ENCODE measurements at regions not wholly inside any gene's neighbourhood (a gene's known extent, or its start where the extent isn't known, plus 50 kb on each side); places are given as distances from the start of the nearest gene placed in this dataset.

DNA sequence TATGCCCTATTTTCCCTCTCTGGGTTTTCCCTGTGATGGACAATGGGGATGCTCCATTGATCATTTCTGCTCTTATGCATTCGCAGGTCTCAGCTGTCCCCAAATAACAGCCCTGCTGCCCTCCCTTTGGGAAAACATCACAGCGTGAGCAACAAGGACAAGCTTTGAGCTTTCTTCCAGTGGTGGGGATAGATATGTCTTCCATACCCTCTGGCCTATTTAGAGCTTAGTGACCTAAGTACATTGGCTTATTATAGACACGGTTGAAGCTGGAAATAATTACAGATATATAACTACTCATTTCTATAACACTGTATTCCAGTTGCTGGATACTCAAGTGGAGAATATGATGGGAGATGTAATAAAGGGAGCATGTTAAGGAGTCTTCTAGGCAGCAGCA lies 304.3 kb upstream of the MGAT5 start:
- DNase-seq, result no peak

DNA sequence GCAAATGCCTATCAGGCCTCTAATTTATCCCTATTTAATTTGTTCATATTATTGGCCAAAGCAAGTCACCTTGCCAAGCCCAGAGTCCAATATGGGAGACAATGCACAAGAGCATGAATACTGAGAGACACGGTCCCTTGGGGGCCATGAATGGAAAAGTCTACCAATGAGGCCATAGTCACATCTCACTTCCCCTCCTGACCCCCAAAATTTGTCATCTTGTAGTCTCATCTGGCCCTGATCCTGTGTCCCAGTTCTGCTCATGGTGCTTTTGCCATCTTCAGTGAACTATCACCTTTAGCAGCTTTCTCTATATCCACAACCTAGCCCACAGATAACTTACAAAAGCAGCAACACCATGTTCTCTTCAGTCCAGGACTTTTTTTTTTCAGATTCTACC lies 302.7 kb upstream of the MGAT5 start:
- no peak for DNase-seq

DNA sequence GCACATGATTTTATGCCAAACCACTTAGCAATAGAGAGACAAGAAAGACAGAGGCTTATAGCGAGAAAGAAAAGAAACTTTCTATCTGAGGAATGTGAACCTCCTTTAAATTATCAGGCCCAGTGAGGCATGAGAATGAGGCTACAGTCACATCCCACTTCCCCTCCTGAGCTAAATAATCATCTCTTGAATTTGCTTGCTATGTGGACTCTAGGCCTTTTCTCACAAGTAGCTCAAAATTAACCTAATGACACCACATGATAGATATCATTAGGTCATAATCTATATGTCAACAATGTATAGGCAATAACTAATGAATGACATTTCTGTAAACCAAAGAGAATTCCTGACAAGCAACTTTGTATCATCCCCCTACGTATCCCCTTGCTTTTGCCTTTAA lies 301.5 kb upstream of the MGAT5 start:
- DNase-seq, result no peak

DNA sequence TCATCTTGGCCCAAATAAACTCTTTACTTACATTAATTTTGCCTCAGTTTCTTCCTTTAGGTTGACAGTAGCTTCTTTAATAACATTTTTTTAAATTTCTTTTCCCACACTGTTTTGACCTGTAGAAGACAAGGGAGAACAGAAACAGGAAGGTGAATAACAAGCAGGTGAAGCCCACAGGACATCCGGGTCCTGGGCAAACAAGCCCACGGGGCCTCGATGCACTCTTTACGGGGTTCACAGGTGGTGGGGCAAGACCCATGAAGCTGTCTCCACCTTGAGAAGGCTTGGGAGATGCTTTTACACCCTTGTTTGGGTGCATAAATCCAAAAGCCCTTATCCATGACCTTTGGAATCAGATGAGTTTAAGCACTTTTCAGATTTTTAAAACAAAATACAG lies 301.0 kb upstream of the MGAT5 start:
- DNase-seq, result no peak

DNA sequence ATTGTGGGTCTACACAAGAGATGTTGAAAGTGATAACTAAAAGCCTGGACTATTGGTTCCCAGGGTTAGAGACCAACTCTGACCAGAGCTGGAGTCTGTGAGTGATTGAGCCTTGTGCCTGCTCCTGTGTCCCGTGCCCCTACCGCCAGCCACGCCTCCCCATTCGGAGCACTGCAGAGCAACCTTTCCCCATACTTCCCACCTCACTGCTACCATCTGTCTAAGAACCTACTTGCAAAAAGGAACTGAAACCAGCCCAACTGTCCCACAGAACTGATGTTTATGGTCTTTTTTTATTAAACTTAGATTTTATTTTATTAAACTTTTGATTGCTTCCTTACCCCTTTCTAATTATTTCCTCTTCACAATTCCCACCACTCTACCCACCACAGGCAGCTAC lies 300.3 kb upstream of the MGAT5 start:
- no peak for DNase-seq

DNA sequence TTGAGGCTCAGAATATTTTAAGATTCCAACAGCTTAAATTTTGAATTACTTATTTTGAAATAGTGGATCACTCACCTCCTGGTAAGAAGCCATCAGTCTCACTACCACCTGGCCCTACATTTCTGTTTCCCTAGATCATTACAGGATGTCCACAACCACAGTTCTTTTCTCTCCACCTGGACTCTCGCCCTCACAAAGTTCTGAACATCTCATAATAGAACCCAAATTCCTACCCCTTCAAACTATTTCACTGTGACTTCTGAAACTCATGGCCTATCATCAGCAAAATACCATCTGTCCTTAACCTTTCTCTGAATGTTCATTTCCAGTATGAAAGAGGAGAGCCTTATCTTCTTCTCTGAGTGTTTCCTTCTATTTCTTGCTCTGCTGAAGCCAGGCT lies 299.2 kb upstream of the MGAT5 start:
- no peak for DNase-seq

DNA sequence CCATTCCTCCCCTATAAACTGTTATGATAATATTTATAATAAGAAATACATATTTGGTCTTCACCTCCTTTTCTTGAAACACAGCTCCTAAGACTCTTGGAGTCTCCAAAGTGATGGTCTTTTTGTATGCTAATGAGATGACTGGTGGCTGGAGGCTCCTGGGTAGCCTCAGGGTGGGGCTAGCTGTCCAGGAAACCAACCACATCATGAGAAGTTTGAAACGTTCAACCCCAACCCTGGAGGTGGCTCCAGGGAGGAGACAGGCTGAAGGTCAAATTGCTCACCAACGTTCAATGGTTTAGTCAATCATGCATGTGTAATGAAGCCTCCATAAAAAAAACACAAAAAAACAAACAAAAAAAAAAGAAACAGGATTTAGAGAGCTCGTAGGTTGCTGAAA lies 298.7 kb upstream of the MGAT5 start:
- no peak for DNase-seq

DNA sequence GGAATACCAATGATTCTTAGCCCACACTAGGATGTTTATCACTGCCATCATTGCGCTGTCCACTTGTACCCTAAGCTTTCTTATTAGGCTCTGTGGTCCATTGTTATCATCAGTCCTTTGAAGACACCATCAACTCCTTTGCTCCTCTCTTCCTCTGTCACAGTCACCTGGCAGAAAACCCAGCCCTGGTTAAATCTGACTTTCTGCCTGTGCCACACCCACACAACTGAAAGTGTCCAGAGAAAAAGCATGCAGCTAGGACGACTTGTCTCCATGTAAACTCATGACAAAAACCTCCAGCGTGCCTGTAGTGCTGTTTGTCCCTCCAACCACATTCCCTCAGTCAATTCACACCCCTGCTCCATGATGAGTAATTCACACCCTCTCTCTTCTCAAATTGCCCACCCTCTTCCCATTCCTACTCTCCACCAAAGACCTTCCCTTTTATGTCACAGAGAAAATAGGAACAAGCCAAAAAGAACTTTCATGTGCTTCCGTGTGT lies 297.4 kb upstream of the MGAT5 start:
- DNase-seq, result no peak

DNA sequence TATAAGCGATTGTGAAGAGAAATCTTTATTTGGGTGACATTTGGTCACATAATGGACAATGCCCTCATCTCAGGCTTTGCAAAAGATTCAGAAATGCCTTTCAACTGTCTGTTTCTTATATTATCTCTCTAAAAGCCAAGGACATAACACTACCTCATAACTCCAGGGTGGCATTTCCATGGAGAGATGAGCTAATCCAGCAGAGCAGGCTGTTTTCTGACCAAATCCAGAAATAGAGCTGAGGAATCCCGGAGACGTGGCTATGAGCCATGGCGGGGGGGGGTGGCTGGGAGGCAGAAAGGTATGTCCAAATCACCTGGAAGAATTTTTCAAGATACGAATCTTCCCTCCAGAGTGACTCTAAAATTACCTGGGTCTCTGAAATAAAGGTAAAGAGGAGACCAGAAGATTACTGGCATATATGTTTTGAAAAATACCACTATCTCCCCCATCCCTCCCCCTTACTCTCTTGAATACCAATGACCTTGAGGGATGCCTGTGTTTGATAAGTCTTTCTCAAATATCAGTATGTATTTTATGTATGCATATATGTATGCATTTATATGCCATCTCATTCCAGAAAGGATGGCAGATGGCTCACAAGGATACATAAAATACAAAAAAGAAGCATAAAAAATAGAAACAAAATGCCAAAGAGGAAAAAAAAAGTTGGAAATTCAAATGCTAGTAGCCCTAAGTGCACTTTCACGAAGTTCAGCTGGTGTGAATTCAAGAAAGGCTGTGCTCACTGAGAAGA lies 296.0 kb upstream of the MGAT5 start:
- no peak for DNase-seq

DNA sequence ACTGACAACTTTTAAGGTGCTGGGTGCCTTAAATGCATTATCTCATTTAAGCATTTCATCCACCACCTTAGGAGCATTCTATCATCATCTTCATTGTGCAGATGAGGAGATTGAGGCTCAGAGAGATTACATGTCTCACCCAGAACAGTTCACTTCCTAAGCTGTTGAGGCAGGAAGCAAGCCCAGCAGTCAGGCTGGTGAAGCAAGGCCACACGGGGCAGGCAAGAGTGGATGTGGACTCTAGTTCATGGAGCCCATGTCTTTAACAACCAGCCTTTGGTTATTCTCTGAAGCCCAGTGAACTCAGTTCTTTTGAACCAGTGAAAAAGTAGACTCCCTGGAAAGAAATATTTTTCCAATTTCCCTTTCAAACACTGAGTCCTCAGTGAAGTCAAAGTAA lies 294.8 kb upstream of the MGAT5 start:
- no peak for DNase-seq

DNA sequence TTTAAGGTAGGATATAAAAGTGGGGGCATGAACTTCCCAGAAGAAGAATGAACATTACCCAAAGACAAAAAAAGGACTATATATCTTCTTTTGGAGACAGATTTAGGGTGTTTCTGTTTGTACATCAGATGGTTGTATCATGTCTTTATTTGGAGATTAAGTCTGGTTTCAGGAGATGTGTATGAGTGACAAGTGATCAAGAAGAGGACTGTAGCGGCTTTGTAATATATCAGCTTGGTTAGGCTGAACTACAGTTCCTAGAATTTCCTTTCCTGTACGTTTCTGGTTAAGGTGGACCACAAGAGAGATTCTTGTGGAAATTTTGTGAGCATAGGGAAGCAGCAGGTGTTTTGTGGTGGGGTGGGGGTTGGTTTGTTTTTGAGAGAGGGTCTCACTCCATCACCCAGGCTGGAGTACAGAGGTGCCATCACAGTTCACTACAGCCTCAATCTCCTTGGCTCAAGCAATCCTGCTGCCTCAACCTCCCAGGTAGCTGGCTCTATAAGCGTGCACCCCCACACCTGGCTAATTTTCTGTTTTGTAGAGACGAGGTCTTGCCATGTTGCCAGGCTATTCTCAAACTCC lies 287.1 kb upstream of the MGAT5 start:
- no peak for DNase-seq

DNA sequence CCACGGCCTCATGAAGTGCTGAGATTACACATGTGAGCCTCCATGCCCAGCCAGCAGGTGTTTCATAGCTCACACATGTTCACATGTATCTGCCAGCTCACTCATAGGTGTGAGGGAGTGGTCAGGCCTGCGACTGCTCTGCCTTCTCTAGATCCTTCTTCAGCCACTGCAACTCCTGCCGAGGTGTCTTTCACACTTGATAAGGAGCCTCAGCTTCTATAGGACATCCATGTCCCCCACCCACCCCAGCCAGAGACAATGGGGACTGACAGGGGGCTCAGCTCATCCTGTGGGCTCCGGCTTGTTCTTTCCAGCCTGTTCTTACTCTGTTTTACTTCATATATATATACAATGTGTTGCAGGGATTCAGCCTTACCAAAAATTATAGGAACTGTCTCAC lies 286.5 kb upstream of the MGAT5 start:
- no peak for DNase-seq

DNA sequence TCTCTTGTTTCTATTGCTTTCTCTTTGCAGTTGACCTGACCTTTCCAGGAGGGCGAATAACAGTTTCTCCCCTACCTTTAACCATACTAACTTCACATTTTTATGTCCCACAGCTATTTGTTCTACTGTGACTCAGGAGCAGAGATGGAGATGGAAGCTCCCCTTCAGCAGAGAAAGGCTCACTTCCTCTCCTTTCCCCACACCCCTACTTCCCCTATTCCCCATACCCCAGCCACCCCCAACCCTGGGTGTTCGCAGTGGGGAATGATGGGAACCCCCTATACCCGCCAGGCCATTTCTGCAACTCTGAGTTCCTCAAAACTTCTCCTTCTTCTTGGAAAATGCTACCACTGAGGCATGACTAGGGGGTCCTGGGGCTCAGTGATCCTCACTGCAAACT lies 285.4 kb upstream of the MGAT5 start:
- DNase-seq, result no peak

DNA sequence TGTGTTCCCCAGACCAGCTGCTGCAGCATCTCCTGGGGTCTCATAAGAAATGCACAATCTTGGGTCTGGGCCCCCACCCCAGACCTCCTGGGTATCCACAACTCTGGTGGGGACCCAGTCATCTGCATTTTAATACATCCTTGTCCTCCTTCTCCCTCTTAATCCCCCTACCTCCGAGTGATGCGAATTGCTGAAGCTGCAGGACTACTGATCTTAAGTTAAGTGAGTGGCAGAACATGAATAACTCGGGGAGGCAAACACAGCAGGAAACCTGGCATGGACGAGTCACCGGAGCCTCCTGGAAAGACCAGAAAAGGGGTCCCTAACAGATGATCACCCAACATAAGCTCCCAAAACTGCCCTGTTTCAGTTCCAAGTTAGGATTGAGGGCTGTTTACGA lies 283.2 kb upstream of the MGAT5 start:
- DNase-seq, result no peak

DNA sequence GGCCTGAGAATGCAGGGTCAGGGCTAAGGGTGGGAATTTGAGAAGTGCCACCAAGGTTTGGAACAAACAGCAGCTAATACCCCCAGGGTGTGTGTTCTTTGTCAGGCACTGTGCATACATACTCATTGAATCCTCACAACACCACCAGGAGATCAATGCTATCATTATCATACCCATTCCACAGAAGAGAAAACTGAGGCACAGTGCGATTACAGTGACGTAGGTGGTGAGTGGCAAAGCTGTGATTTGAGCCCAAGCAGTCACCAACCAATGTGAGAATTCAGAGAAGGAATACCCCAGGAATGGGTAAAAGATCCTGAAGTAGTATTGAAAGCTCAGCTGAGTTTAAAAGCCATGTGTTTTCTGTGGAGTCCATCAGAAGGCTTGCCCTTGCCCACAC lies 281.6 kb upstream of the MGAT5 start:
- no peak for DNase-seq

DNA sequence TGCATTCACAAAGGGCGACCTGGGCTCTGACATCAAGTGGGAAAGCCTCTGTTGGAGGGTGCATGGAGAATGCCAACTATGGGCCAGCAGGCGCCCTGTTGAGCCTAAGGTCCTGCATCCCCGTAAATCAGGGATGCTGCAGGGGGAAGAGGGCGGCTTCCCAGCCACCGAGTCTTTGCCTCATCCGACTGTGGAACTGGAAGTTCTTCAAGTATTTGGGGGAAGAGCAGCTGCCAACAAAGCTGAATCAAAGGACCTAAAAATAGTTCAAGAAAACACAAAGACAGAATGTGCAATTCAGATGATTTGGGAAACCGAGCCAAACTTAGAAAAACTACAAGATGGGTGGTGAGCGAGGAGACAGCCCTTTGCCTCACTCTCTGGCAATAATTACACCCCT lies 281.1 kb upstream of the MGAT5 start:
- DNase-seq, result no peak

DNA sequence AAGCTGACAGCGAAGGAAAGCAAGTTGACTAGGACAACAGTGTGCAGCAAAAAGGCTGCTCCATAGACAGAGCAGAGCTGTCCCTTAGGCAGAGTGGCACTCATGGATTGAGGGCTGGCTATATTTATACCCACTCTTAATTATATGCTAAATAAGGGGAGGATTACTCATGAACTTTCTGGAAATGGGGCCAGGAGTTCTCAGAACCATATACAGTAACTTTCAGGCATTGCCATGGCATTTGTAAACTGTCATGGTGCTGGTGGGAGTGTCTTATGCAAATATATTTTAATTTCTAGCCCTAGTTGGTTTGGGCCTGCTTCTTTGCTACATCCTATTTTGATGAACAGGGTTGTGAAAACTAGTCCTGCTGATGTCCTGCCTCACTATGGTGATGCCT lies 279.5 kb upstream of the MGAT5 start:
- DNase-seq, result no peak

DNA sequence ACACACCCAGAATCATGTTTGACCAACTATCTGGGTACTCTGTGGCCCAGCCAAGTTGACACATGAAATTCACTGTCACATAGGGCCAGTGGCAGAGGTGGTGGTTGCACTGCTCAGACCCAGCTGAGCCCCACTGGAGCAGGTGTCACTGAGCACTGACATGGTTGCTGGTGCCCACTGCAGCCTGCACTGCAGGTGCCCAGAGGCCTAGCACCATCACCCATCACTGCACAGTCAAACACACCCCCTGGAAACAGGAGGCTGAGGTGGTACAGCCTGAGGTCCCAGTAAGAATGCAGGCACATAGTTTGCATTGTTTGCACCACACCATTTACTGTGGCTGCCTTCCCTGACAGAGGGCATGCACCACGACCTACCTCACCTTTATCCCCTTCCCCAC lies 278.7 kb upstream of the MGAT5 start:
- no peak for DNase-seq

DNA sequence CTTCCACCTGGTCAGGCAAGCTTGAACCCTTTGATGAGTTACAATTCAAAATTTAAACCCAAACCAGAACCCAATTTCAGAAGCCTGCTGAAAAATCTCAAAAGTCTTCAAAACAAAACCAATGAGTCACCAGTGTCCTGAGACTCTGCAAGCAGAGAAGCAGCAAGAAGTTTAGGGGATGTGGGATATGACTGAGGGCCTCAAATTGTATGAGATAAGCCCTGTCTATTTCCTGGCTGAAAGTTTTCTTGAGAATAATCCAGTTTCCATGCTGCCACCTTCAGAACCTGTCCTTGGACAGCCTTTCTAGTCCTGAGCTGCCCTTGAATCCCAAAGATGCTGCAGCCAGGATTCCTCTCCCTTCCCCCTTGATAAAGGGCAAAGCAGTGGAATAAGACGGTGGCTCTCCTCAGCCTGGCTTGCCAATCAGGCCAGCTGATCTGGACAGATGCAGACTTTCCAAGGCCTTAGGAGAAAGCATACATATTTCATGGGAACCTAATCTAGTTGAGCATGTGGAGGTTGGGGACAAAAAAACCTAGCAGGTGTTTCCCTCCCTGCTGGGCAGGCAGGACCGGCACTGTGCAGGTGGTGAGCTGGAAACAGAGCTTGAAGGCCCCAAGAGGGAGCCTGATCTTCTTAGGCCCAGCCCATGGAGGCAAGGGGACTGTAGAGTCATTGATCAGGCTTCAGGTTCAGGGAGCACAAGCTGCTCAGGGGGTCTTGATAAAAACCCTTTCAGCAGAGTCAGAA lies 278.0 kb upstream of the MGAT5 start:
- DNase-seq, result no peak

DNA sequence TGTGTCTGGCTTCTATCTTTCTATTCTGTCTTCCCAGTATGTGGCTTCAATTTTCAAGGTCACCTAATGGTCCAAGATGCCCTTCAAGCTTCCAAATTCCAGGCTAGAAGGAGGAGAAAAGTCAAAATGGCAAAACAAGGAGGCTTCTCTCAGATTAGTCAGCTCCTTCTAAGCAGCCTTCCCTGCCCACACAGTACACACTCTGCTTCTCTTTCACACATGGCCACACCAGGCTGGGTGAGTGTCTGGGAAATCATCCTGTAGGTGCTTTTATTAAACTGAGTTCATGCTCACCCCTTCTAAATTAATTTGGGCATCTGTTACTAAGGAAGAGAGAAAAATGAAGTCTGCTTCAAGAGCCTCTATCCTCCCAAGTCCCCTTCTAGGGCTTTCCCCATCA lies 277.2 kb upstream of the MGAT5 start:
- no peak for DNase-seq

DNA sequence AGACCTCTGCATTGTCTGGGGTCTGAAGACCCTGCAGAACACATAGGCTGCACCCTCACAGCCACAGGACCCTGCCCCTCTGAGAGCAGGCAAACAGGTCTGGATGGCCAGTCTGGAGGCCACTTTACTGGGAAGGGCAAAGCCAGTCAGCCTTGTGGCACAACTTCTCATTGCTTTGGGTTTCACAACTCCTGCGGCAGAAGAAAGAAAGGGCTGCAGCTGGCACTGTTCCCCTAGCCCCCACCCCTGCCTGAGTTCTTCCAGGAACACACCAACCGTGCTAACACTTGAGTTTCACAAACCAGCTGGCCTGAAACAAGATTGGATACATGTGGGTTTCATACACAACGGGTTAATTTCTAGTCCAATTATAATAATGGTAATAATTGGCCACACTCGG lies 276.5 kb upstream of the MGAT5 start:
- no peak for DNase-seq

DNA sequence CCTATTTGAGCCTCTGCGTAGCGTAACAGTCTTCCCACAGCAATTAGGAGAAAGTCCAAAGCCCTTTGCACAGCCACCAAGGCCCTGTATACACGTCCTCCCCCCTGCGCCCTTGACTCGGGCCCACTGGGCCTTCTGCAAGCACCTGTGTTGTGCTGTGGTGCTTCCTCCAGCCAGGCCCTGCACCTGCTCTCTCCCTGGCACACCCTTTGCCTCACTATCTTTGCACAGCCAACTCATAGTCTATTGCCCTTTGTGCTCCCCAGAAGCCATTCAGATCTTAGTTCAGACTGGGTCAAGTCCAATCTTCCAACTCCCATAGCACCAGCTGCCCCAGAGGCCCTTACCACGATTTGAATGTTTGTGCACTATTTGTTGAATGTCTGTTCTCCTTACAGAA lies 271.6 kb upstream of the MGAT5 start:
- DNase-seq, result no peak

DNA sequence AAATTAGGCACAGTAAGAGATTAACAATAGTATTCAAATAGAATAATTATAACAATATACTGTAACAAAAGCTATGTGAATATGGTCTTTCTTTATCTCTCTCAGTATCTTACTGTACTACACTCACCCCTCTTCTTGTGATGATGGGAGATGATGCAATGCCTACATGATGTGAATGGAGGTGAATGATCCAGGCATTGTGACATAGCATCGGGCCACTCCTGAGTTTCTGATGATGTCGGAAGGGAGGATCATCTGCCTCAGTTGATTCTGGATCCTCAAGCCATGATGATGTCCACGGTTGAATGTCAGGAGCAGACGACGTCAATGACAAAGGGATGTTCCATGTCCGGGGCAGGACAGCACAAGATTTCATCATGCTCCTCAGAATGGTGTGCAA lies 268.3 kb upstream of the MGAT5 start:
- no peak for DNase-seq

Data from hindlimb muscle (tissue), 1 donor.